ENCODE measurements at regions not wholly inside any gene's neighbourhood (a gene's known extent, or its start where the extent isn't known, plus 50 kb on each side); places are given as distances from the start of the nearest gene placed in this dataset.

DNA sequence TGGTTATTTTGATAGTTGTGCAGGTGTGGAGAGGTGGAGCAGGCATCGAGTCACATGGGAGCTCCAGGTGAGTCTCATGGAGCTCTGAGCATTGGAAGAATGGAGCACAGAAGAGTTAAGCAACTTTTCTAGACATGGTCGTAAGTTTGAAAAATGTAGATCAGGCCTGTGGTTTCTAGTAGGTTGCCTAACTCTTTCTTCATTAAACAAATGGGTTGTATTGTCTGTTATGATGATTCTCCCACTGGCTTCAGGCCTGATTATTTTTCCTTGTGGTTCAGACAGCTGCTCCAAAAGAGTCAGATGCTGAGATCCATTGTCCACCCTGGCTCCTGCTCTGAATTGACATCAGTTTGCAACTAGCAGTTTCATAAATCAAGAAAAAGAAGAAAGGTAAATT, 80.3 kb upstream of the RPS23 start:
- DNase-seq (ENCODE audit: low spot score), result no peak

DNA sequence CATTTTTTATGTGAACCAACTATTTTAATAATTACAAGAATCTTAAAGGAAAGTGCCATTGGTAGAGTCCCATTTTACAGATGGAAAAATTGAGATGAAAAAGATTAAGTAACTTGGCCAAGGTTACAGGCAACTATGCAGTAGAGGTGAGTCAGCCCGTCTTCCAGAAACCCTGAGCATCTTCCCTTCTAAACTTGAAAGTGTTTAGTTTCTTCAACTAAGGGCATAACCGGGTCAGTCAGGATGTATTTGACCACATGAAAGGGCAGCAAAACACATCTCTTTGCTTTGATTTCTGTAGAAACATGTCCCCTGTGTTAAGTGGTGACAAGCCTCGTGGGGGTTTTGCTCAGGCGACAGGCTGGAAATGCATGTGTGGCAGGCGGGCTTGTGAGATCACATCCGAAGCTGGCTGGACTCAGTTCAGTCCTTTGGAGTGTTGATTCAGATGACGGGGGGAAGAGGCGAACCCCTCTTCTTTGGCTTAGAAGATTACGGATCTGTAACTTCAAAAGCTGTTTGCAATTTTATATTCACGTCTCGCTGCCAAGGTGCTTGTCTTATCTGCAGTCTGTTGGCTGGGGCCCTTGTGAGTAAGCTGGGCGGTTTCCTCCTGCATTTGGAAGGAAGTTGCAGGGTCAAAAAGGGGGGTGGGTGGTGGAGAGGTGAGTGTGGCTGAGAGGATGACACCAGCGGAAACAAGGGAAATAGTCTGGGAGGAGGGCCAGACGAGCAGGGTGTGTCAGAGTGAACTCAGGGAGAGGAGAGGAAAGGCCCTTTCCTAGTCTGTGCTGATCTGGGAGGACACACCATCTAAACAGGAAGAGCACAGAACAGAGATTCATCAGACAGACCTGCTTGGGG, 78.9 kb upstream of the RPS23 start:
- DNase-seq (ENCODE audit: low spot score), result peak; percentile 83

DNA sequence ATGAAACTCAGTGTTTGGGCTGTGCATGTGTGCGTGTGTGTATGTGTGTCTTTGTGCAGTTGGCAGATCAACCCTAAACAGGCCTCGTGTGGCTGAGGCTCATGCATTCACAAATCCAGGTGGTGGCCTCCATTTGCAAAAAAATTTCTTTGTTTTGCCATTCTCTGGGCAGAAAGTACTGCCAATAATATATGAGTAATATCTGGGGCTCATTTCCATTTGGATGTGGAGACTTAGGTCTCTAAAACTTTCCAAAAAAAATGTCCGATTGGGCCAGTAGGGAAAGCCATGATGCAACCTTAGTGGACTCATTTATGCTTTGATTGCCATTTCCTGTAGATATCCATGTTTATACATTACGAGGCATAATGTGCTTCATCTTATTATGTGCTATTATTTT, 77.9 kb upstream of the RPS23 start:
- DNase-seq (ENCODE audit: low spot score), result no peak

DNA sequence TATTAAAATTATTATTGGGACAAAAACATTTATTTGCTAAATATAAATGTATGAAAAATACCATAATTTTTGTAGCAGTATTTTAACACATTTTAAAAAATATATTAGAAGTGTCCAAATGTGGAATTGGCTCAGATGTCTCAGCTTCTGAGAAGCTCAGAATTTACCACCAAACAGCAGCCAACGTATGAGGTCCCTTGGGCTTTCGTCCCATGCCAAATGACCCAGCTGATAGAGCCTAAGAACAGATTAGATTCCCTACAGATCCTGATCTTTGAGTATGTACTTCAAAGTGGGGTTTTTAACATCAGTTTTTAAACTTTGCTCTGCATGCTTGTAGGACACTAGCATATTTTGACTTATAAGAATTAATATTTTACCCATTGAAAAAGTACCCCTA, 77.3 kb upstream of the RPS23 start:
- DNase-seq (ENCODE audit: low spot score), result no peak

DNA sequence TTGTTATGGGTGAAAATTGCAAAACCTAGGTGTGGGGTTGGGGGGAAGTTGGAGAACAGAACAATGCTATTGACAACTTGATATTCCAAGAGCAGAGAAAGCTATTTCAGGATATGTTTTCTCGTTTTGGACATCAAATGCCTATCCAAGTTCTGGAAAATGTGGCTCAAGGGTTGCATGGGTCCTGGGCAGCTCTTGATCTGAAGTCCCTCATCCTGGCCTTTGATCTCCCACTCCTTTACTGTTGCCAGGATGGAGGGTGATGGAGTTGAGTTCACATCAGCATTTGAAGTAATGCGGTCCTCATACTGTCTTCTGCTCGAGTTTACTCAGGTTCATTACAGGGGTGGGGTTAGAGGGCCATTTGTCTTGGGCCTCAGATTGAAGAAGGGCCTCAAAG, 76.9 kb upstream of the RPS23 start:
- no peak for DNase-seq (ENCODE audit: low spot score)

DNA sequence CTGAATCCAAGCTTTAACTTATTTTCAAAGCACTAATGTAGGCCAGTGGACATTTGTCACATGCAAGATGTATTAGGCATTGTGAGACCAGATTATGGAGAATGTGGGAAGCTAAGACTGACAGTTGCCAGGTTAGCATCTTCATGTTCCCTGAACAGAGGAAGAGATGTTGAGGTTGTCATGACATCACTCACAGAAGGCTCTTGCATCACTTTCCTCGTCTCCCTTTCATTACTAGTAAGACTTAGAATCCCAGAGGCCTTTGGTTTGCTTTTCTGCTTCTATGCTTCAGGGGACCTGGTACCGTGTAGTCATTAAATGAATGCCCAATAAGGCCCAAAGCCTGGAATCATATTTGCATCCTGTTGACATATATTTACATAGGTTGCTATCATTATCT, 76.4 kb upstream of the RPS23 start:
- no peak for DNase-seq (ENCODE audit: low spot score)

DNA sequence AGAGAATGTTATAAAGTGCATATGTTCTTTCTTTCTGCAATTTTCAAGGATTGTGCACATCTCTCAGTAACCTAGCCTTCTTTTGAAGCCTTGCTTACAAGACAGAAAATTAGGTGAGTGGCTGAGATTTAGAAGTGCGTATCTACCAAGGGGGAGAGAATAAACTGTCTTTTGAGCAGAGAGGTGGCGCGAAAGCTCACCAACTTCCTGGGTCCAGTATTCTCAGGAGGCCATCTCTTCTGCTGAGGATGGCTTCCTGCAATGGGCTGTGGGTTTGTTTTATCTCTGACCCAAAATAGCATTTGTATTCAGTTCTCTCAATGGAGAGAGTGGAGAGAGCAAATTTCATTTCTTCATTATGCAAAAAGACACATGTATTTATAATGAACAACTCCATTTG, 75.4 kb upstream of the RPS23 start:
- DNase-seq (ENCODE audit: low spot score), result no peak

DNA sequence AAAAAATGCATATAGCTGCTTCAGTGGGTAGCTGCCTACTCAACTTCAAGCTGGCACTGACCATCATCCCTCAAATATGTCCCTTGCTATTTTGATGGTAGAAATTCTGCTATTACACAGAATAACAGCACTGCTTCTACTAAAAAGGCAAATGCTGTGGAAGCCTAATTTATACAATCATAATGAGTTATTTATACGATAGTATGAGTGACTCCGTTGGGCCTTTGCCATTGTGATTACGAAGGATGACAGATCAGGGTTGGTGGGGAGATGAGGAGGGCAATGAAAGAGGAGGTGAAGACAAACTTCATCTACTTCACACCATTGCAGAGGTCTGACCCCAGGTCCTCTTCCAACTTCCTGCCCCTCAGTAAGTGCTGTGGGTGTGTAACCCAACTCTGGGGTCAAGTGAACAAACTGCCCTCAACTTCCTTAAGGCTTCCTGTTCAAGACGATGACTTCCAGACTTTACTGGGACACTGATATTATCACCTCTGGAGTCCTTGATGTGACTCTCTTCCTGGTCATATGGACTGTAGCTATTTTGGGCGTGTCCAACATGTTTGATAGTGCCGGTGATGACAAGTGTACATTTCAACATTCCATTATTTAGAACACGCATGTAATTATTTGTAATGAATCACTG, 74.1 kb upstream of the RPS23 start:
- no peak for DNase-seq (ENCODE audit: low spot score)

DNA sequence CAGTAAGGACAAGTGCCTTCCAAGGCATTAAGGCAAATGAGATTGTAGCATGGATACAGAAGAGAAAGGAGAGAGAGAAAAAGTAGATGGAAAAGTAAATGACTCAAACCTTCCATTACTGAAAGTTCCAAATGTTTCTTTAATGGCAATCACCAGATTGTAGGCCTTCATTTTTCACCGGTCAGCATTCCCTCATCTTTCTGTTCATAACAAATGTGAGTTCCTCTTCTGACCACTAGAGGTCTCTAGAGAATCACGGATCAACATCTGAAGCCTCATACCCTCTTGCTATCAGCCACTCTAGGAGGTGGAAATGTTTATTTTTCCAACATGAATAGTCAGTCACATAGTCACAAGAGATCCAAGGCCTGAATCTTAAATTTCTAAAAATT, 73.6 kb upstream of the RPS23 start:
- peak; percentile 67 for DNase-seq (ENCODE audit: low spot score)

DNA sequence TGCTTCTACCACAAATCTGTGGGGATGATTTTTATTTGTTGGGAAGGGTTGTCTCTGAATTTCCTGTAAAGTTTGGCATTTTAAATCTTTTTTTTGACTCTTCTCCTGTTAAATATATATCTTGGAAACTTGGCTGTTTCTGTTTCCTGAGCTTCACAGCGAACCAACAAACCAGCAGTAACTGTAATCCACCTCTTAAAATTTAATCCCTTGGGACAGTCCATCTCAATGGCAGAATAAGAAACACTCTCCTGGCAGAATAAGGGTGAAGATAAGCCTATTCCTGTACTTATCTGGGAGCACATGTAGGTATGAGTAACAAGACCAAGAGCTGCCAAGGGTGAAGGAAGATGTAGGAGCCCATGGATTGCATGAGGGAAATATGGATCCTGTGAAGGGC, 73.1 kb upstream of the RPS23 start:
- no peak for DNase-seq (ENCODE audit: low spot score)

DNA sequence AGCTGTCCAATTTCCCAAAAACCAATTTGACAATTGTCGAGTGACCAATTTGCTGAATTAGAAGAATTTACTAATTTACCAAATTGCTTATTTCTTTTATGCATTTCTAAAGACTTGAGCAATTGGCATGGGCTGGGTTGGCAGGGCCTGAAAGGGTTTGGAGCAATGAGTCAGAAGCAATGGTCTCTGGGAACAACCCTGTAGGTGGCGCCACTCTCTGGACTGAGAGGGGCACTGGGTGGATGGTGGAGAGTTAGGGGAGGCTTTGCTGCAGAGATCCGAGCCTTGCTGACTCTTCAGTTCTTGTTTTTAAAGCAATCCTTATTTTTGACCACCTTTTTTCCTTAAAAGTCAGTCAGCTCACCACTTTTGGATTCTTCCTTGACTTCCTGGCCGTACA, 71.5 kb upstream of the RPS23 start:
- DNase-seq (ENCODE audit: low spot score), result no peak

DNA sequence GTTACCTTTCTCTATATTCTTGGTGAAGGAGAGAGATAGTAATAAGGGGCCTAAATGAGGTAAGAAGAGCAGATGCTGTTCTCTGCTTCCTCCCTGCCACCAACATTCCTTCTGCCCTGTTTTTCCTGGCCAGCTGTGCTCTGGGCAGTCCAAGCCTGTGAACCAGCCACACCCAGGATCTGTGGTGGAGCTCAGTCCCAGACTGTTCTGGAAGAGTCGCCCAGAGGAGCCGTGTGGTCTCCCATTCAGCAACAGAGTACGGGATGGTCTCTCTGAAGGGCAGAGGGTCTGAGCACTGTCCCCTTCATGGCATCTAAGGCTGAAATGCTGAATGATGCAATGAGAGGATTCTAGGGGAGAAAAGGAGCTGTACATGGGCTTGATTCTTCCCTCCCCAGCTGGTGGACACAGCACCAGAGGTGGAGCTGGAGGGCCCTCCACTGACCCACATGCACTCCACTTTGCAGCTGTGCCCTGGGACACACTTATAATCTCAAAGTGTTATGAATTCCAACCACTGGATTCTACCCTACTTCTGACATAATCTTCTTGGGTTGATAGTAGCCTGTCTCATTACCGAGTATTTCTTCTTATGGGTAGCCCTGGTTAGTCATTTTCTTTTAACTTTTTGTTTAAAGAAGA, 70.8 kb upstream of the RPS23 start:
- no peak for DNase-seq (ENCODE audit: low spot score)

DNA sequence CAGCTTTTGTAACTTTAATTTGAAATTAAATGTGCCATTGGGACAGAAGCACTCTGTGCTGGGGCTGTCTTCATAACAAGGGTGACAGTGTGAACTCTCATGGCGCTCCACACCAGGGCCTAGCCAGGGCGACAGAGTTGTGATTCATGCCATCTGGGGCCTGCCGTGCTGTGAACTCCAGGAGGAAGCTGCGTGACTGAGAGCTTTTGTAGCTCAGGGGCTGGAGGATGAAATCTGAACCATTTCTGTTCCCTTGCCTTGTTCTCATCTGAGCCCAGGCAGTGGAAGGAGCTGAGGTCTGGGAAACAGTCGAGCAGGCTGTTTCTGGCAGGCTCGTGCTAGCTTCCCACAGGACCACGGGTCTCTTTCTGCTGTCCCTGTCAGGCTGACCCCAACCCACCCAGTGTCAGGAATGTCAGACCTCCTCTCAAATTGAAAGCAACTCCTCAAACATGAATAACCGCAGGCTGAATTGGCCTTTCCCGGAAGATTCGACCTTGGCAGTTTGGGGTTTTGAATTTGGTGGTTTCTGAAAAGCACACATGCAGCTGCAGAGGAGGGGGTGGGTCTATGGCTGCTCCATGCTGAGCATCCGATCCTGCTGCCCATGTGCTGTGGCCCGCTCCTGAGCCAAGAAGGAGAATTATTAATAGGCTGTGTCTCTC, 69.2 kb upstream of the RPS23 start:
- no peak for DNase-seq (ENCODE audit: low spot score)

DNA sequence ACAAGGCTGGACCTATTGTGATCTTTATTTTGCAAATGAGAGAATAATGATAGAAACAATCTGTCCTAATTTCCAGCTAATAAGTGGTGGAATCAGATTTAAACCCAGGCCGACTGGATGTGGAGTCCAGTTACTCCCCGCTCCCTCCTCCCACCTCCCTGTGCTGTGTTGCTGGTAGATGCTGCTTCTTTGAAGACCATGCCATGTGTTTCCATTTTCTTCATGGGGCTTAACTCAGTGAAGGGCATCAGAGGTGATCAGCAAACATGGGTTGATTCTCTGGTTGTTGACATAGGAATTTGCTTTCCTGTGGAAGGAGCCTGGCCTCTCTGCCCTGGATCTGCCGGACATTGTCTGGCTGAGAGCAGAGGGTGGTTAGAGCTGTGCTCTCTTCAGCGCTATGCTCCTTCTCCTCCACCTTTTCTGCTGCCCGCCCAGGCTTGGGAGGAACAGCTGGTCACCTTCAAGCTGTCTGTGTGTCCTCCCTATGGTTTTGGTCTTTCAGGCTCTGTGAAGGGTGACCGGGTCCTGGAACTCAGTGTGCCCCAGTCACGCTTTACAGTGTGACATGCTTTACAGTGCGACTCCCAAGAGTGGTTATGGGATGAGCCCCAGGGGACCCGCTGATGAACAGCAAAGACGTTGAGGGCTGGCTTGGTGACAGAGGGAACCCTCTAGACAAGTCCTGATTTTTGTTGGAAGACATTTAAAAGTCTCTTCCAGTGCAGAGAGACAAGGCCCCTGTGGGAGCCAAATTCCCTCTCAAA, 68.4 kb upstream of the RPS23 start:
- DNase-seq (ENCODE audit: low spot score), result no peak

DNA sequence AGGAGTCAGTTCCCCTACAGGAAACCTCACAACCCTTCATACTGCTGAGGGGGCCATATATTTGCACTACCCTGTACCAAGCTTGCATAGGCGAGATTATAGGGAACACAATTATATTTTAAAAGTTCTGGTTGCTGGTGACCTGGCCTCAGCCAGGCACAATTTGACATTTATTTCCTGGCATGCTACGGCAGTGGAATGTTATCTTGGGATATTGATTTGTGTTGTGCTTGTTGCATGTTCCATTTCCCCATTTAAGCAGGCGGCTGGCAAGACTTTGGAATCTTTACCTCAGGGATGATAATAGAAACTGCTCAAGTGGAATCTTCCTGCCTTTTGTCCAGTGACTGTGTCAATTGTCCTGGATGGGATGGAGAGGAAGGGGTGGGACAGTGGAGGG, 67.0 kb upstream of the RPS23 start:
- DNase-seq (ENCODE audit: low spot score), result no peak

DNA sequence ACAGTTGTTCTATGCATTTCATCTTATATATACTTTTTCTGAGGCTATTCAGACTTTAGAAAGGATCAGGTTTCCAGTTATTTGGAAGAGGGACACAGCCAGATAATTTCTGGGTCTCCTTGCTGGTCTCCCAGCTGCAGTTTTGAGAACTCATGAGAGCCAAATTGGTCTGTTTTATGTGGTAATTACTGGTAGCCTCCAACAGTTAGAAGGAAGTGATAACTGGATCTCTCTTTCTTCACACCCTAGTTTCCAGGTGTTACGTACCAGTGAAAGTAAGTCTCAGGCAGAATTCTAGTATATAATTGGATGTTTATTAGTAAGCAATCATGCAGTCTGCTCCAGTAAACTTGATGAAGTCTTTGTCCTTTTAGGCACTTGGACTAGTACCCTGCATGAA, 63.2 kb upstream of the RPS23 start:
- DNase-seq (ENCODE audit: low spot score), result no peak

DNA sequence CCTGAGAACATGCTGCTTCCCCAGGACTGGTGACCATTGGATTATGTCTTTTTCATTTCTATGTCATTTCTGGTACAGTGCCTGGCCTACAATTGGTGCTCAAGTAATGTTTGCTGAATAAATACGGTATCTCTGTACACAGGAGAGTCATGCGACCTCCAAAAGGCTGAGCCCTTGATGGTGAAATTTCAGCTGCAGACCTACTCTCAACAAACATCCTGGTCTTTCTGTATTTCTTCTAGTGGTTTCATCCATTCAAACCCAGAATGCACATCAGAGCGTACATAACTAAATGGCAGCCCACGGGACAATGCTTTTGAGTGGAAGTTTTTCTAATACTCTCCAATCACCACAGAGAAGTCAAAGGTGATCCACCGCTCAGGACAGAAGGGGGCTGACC, 62.6 kb upstream of the RPS23 start:
- DNase-seq (ENCODE audit: low spot score), result no peak

DNA sequence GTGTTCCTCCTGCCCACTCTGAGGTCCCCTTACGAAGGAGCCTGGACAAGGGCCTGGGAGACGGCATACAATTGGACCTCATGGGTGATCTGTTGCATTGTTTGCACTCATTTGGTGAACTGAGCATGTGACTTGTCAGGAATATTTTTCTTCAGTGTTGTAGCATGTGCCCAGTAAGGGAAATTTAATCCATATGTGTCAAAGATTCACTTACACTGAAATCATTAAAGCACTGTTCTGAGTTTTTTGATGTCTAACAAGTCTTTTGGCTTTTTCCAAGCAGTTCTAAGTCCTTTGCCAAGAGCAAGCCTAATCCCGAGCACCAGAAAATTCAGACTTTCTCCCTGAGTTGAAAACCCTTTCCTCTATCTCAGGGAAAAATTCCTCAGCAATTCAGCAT, 61.6 kb upstream of the RPS23 start:
- no peak for DNase-seq (ENCODE audit: low spot score)

DNA sequence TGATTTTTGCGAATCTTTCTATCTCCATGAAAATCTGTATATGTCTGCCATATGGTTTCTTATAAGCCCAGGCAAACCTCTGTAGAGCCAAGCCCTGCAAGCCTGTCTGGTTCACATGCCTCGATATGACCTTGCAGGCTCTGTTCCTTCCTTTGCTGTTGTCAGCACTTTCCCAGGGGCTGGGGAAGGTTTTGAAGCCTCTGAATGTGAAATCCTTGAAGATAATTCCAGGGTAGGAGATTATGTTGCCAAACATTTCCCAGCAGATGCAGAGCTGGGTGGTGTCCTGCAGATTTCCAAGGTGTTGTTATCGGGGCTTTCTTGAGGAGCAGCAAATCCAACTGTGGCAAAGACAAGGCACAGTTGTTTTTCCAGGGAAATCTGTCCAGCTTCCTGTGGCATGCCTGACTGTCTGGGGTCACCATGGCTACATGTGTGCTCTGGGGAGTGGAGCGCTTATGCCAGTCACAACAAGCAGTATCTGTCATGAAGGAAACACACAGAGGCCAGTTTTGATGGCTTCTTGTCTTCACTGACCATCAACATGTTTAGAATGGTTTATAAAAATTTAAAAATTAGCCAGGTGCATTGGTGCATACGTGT, 60.7 kb upstream of the RPS23 start:
- DNase-seq (ENCODE audit: low spot score), result no peak

DNA sequence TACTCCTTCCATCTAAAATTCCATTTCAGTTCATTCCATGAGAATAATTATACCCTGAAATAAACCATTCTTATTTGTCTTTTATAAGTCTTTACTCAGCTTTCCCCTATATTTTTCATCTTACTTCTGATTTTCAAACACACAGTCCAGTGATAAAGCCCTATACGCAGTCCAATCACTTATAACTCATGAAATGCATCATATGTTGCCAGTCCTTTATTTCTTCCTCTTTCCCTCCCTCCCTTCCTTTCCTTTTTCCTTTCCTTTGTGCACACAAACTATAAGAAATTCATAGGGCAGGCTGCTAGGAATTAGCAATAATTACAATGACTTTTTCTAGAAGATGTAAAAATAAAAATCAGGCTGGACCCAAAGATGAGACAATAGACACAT, 58.8 kb upstream of the RPS23 start:
- no peak for DNase-seq (ENCODE audit: low spot score)

DNA sequence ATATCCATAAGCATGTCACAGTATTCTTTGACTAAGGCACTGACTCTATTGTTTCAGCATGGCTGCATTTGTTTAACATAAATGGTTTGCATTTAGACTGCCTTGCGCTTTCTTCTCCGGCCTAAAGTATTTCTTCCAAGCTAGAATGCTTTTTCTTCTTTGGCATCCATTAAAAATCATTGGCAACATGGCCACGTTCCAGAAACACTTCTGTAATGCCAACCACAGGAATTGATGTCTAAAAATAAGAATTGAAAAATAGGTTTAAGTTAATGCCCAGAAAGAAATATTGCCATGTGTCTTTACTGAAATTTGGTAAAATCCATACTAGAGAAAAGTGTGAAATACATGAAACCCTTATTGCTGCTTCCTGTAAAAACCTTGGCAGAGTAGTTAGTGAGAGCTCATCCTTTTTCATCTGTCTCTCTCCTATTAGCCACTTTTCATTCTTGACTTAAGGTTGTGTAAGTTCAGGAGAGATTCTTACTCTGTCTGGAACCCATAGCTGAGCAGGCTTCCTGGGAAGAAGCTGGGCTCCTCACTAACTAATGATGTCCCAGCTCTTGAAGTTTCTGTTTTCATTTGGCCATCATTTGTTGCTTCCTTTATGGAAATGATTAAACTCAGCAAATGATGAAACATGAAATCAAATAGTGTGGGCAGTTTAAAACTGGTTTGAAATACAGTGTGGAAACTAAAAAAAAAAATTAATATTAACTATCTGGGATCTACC, 58.2 kb upstream of the RPS23 start:
- DNase-seq (ENCODE audit: low spot score), result no peak

Measured in CD4-positive, alpha-beta T cell treated with Interleukin-2 at 100 ng/mL for 4 hours (primary cell).